ENCODE measurements at regions not wholly inside any gene's neighbourhood (a gene's known extent, or its start where the extent isn't known, plus 50 kb on each side); places are given as distances from the start of the nearest gene placed in this dataset.

GRCh38 chr1:220943319-220943996, 64.2 kb downstream of the HLX start:
- no TSS peak for BruUV-seq (replicated peaks)
- no peak overlapping the region for H3K9ac ChIP-seq (ENCODE audit: control insufficient read depth, insufficient read depth, low read length)
- H3K9me3 ChIP-seq (replicated peaks; ENCODE audit: control insufficient read depth, insufficient read depth, low read length), result no peaks in the 10 kb centered on the region; the same call in 2 of the 3 replicates
- RAD21 ChIA-PET (ENCODE audit: unreplicated experiment), result interaction anchor here (1.5 kb wide), 1 partner anchor 10 kb away, joined by 3 read pairs; no protein-coding TSS in a partner anchor
- no peak overlapping the region for H3K27ac ChIP-seq (ENCODE audit: control insufficient read depth, insufficient read depth)
- SMC1A ChIA-PET (ENCODE audit: uncharacterized antibody, unreplicated experiment), result interaction anchor here (0.7 to 1.6 kb wide), 5 partner anchors 18 to 260 kb away, joined by 3 to 5 read pairs (median 3); no protein-coding TSS in a partner anchor
- POLR2A ChIA-PET, result no interaction called here
- no peak overlapping the region for H3K4me3 ChIP-seq
- H3K27me3 ChIP-seq (replicated peaks in 1 of 2; ENCODE audit: control insufficient read depth in 2 of 2, insufficient read depth in 2 of 2, low read length in 1 of 2), result no peaks in the 10 kb centered on the region
- no peaks in the 10 kb centered on the region for H3K79me2 ChIP-seq (ENCODE audit: control insufficient read depth, insufficient read depth, low read length)
- no peaks in the 10 kb centered on the region for H4K20me1 ChIP-seq (ENCODE audit: control insufficient read depth, insufficient read depth)
- ATAC-seq (peak; percentile 63), DNase-seq (ENCODE audit: low read depth, low spot score) (no peak), FAIRE-seq (no peak)
- CTCF ChIA-PET, result interaction anchor here (0.6 to 1.2 kb wide), 2 partner anchors 64 to 260 kb away, joined by 3 to 4 read pairs; partner anchors contain the start of gene HLX
- H3K36me3 ChIP-seq (ENCODE audit: control insufficient read depth in 2 of 2, insufficient read depth in 2 of 2, low read length in 1 of 2), result no peaks in the 10 kb centered on the region
- no peaks in the 10 kb centered on the region for H3K4me1 ChIP-seq (ENCODE audit: control insufficient read depth, insufficient read depth, low read length)
- H2AFZ ChIP-seq (ENCODE audit: control insufficient read depth, low read depth, low read length), result no peak overlapping the region
- intact Hi-C loops (cut with micrococcal nuclease; ENCODE audit: unreplicated experiment) (no loop called here), in situ Hi-C loops (cut with MboI) (no loop called here)
- WGBS (ENCODE audit: insufficient coverage, insufficient replicate concordance, low lambda C conversion rate, missing lambda C conversion rate), result 20% methylated on average over 2 of the region's 2 CpGs
- H3K4me2 ChIP-seq (ENCODE audit: control insufficient read depth, insufficient read depth), result no peak overlapping the region
- TF ChIP-seq KLF5 (IDR thresholded peaks at IDR 0.05; ENCODE audit: partially characterized antibody), result no peak
- no peak for TF ChIP-seq ETV6 (conservative IDR thresholded peaks at IDR 0.05 in 1 of 2, IDR thresholded peaks at IDR 0.05 in 1 of 2; ENCODE audit: borderline replicate concordance in 1 of 2, low read depth in 1 of 2)
- TF ChIP-seq, protein P1, sequence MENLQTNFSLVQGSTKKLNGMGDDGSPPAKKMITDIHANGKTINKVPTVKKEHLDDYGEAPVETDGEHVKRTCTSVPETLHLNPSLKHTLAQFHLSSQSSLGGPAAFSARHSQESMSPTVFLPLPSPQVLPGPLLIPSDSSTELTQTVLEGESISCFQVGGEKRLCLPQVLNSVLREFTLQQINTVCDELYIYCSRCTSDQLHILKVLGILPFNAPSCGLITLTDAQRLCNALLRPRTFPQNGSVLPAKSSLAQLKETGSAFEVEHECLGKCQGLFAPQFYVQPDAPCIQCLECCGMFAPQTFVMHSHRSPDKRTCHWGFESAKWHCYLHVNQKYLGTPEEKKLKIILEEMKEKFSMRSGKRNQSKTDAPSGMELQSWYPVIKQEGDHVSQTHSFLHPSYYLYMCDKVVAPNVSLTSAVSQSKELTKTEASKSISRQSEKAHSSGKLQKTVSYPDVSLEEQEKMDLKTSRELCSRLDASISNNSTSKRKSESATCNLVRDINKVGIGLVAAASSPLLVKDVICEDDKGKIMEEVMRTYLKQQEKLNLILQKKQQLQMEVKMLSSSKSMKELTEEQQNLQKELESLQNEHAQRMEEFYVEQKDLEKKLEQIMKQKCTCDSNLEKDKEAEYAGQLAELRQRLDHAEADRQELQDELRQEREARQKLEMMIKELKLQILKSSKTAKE (IDR thresholded peaks at IDR 0.05; ENCODE audit: low read depth, poor library complexity, severe bottlenecking), result no peak
- TF ChIP-seq CHD1 (IDR thresholded peaks at IDR 0.05; ENCODE audit: low read depth, low read length), result no peak
- no peak for TF ChIP-seq E2F4 (IDR thresholded peaks at IDR 0.05; ENCODE audit: low read depth, low read length)
- TF ChIP-seq PAX5 (IDR thresholded peaks at IDR 0.05; ENCODE audit: borderline replicate concordance, low read depth, low read length), result no peak
- no peak for TF ChIP-seq PBX3 (IDR thresholded peaks at IDR 0.05; ENCODE audit: insufficient replicate concordance, low read depth, low read length)
- no peak for TF ChIP-seq IKZF1 (conservative IDR thresholded peaks at IDR 0.05)
- no peak for TF ChIP-seq ZNF207 (IDR thresholded peaks at IDR 0.05; ENCODE audit: borderline replicate concordance)
- TF ChIP-seq HCFC1 (IDR thresholded peaks at IDR 0.05; ENCODE audit: low read length), result no peak
- TF ChIP-seq JUND (IDR thresholded peaks at IDR 0.05; ENCODE audit: low read depth, low read length), result no peak
- TF ChIP-seq, protein P2, sequence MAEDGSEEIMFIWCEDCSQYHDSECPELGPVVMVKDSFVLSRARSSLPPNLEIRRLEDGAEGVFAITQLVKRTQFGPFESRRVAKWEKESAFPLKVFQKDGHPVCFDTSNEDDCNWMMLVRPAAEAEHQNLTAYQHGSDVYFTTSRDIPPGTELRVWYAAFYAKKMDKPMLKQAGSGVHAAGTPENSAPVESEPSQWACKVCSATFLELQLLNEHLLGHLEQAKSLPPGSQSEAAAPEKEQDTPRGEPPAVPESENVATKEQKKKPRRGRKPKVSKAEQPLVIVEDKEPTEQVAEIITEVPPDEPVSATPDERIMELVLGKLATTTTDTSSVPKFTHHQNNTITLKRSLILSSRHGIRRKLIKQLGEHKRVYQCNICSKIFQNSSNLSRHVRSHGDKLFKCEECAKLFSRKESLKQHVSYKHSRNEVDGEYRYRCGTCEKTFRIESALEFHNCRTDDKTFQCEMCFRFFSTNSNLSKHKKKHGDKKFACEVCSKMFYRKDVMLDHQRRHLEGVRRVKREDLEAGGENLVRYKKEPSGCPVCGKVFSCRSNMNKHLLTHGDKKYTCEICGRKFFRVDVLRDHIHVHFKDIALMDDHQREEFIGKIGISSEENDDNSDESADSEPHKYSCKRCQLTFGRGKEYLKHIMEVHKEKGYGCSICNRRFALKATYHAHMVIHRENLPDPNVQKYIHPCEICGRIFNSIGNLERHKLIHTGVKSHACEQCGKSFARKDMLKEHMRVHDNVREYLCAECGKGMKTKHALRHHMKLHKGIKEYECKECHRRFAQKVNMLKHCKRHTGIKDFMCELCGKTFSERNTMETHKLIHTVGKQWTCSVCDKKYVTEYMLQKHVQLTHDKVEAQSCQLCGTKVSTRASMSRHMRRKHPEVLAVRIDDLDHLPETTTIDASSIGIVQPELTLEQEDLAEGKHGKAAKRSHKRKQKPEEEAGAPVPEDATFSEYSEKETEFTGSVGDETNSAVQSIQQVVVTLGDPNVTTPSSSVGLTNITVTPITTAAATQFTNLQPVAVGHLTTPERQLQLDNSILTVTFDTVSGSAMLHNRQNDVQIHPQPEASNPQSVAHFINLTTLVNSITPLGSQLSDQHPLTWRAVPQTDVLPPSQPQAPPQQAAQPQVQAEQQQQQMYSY (CRISPR knock-in tag; IDR thresholded peaks at IDR 0.05), result no peak
- no peak for TF ChIP-seq NR2C2 (IDR thresholded peaks at IDR 0.05; ENCODE audit: borderline replicate concordance, control insufficient read depth, insufficient read length, low read depth)
- no peak for TF ChIP-seq LARP7 (IDR thresholded peaks at IDR 0.05)
